Dermis microvascular lymphatic vessel endothelial cell (primary cell): ENCODE measurements at regions not wholly inside any gene's neighbourhood (a gene's known extent, or its start where the extent isn't known, plus 50 kb on each side); places are given as distances from the start of the nearest gene placed in this dataset.

ENCODE experiments used
- DNase-seq, 2 donors: peaks; one replicate each; pipeline versions ENCODE4 v3.0.0 to v3.0.0-alpha.2; 2010; ENCODE audit warnings: low read depth in 2 of 2

DNA sequence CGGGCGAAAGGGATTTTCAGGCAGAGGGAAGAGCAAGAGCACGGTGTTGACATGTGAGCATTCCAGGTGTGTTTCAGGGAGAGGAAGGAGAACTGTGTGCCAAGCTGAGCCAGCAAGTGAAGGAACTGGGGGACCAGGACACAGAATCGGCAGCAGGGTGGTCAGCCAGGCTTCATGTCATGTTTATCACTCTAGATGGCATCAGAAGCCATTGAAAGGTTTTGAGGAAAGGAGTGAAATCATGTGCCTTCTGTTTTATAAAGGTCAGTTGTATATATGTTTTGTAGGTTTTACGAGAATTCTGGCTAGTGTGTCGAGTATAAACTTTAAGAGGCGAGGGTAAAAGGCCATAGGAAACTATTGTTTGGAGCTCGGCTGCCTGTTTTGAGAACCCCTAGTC lies 682.3 kb downstream of the TRIML1 start:
- DNase-seq = no peak

DNA sequence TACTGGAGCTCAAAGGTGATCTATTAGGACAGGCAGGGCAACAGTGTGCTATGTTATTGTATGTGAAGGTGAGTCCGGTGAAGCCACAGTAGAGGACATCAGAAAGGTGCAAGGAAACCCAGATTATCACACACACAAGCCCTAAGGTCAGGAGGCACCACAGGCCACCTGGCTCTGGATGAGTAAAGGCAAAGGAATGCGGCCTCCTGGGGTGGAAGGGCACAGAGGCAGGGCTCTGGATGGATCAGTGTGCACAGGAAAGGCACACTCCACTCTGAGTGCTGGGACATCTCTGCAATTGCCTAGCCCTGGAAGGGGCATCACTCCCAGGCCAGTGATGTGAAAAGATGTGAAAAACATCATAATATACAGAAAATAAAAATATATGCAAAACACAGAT lies 683.5 kb downstream of the TRIML1 start:
- peak in 1 of 2 donors; percentile 9 for DNase-seq

- DNase-seq = no peak
Measured at GRCh38 chr4:188824553-188824952, 685.3 kb downstream of the TRIML1 start.

DNA sequence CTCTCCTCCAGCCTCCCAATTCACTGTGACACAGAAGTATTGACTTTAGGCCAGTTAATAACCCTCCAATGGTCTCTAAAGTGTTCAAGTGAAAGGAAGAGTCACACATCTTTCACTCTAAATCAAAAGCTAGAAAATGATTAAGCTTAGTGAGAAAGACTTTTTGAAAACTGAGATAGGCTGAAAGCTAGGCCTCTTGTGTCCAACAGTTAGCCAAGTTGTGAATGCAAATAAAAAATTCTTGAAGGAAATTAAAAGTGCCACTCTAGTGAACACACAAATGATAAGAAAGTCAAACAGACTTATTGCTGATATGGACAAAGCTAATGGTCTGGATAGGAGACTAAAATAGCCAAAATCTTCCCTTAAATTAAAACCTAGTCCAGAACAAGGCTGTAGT lies 687.2 kb downstream of the TRIML1 start:
- no peak for DNase-seq

DNA sequence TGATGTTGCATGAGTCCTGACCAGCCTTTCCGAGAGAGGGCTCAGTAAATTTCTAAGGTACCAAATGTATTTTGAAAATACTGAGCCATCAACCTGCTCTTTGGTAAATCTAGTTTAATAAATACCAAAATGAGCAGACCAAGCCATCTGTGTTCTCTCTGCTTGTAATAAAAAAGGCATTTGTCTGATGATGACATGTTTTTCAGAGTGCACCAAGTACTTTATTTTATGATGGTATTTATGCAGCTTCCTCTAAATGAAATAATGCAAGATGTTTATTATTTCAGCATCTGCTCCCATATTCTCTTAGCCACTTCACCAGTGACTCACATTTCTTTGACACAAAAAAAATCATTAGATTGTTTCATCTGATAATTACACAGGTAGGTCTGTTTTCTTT lies 700.5 kb downstream of the TRIML1 start:
- DNase-seq = no peak

DNA sequence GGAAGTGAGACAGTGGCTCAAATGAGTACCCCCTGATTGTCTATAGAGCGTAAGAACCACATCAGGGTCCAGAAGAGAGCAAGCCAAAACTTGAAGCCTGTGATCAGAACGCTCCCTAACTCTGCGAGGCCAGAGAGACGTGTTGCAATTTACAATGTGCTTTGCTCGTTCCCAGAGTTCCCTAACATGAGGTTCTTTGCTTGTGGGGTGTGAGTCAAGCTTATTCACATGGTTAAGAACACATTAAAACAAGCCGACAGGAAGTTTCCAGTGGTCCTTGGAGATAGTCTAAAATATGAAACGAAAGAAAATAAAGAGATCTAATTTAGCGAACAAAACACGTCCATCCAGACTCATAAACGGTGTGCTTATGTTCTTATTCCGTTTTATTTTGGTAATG lies 702.3 kb downstream of the TRIML1 start:
- DNase-seq = no peak

- DNase-seq = no peak
Measured at GRCh38 chr4:188854436-188854835, 715.2 kb downstream of the TRIML1 start.

- DNase-seq = no peak
Measured at GRCh38 chr4:188858696-188859095, 719.5 kb downstream of the TRIML1 start.

- no peak for DNase-seq
Measured at GRCh38 chr4:188864741-188865140, 725.5 kb downstream of the TRIML1 start.

- no peak for DNase-seq
Measured at GRCh38 chr4:188867796-188868195, 728.6 kb downstream of the TRIML1 start.

GRCh38 chr4:188869581-188869980 lies 730.3 kb downstream of the TRIML1 start:
- DNase-seq = peak; percentile 47 to 68

DNA sequence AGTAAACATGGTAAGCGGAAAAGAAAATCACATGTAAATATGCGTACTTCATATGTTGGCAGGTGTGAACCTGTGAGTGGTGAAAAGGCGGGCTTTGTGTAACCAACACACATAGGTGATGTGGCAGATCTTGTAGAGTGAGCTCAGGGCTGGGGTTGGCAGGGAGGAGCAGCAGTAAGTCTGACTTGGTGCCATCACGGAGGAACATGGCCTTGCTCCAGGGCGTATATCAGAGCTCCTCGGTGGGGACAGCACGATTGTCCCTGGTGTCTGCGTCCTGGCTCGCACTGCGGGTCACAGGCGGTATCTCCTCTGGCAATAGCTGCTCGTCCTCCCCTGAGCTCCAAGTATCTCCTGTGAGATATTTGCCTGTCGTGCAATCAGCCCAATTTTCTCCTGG lies 733.6 kb downstream of the TRIML1 start:
- no peak for DNase-seq

DNA sequence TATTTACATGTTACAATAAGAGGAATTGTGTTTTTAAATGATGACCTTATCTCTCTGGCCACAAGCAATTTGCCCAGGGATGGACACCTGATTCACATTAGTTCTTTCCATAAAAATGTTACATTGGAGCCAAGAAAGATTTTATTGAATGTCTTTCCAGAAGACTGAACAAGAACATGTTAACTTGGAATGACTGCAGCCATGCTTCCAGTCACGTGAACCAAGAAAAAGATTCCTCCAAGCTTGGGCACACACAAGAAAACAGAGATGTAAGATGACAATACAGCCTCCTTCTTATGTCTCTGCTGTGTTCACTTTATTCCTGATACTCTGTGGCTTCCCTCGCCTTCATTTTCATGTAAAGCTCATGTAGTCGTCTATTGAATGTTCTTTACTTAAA lies 737.6 kb downstream of the TRIML1 start:
- no peak for DNase-seq

DNA sequence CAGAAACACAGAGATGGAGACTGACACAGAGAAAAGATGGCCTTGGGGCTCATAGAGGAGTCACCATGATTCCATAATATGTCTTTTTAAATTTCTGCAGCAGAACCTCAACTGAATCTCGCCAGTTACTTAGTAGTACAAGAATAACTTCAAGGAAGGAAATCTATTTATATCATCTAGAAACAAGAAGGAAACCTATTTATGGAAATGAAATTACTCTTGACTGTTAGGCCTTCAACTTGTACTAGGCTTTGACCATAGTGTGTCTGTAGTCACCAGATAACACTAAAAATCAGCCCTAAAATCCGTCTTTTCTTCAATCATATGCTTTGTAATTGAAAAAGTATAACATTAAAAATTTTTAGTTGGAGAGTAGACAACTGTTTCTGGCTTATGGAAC lies 740.4 kb downstream of the TRIML1 start:
- DNase-seq = no peak

DNA sequence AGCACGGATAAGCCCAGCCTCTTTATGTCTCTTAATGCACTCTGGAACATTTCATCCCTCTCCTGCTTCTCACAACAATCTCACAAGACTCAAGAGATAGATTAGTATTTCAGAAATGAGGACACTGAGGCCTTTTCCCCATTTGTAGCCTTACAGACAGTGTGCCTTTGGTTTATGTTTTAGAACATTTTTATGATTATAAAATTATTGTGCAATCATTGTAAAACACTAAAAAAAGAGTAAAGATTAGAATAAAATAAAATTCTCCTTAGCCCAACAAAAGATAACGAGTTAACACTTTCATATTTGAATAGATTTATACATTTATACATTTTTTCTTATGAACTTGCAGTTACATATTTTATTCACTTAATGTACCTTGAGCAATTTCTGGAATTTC lies 748.7 kb downstream of the TRIML1 start:
- DNase-seq = no peak

- DNase-seq = no peak
Measured at GRCh38 chr4:188892837-188893236, 753.6 kb downstream of the TRIML1 start.

DNA sequence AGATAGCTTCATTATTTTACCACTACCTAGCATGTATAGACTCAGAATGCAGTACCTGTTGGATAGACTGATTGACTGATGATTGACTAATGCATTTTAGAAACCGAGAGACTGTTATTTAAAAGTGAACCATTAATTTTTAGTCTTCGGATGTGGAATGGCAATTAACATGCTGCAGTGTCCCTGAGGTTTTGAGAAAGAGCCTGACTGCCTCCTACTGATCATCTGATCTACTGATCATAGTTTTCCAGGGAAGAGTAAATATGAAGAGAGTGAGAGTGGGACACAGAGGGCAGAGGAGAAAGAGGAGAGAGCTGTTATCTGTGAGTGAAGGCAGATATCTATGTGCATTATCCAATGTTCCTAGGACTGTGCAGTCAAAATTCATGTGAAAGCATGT lies 764.7 kb downstream of the TRIML1 start:
- no peak for DNase-seq

- no peak for DNase-seq
Measured at GRCh38 chr4:188904617-188905016, 765.4 kb downstream of the TRIML1 start.

DNA sequence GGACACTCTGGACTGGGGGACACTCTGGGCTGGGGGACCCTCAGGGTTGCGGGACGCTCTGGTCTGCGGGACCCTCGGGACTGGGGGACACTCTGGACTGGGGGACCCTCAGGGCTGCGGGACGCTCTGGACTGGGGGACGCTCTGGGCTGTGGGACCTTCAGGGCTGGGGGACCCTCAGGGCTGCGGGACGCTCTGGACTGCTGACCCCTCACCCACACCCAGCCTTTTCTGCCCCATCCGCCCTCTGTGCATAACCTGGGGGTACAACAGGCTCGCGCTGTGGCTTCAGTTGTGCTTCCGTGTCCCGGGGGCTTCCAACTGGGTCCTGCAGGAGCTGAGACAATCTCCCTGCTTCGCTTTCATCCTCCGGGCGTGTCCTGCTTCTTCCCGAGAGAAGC lies 766.0 kb downstream of the TRIML1 start:
- DNase-seq = no peak

- DNase-seq = no peak
Measured at GRCh38 chr4:188911199-188911598, 772.0 kb downstream of the TRIML1 start.

GRCh38 chr4:188911707-188912106 lies 772.5 kb downstream of the TRIML1 start:
- no peak for DNase-seq

DNA sequence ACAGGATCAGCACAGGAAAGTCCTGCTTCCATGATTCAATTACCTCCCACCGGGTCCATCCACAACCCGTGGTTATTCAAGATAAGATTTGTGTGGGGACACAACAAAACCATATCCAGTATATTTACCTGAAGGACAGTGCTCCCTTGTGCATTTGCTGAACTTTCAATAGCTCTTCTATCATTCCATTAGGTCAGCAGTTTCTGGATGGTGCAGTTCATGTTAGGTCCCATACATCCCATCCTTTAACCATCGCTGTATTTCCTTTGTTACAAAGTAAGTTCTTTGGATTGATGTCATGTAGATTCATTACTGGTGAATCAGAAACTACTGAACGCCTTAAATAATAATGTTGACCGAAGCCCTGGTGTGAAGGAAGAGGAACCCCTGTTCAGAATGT lies 775.9 kb downstream of the TRIML1 start:
- DNase-seq = no peak

GRCh38 chr4:188918787-188919186 lies 779.5 kb downstream of the TRIML1 start:
- no peak for DNase-seq

- no peak for DNase-seq
Measured at GRCh38 chr4:188930822-188931221, 791.6 kb downstream of the TRIML1 start.
